HEK293T (cell line): ENCODE measurements at regions not wholly inside any gene's neighbourhood (a gene's known extent, or its start where the extent isn't known, plus 50 kb on each side); places are given as distances from the start of the nearest gene placed in this dataset.

Experiments used
- ARNT ChIP-seq: fragments of 450-650 bp; IDR thresholded peaks from 2 replicates; pipeline ENCODE4 v1.6.1; 2017; ENCODE audit warnings: mild to moderate bottlenecking
- ELF4 ChIP-seq: fragments of 450-650 bp; IDR thresholded peaks from 2 replicates; pipeline ENCODE4 v1.6.1; 2017; ENCODE audit warnings: antibody characterized with exemption
- FOXA1 ChIP-seq: fragments of 450-650 bp; IDR thresholded peaks from 2 replicates; pipeline ENCODE4 v1.6.1; 2016; ENCODE audit warnings: mild to moderate bottlenecking
- FOXK2 ChIP-seq: fragments of 450-650 bp; IDR thresholded peaks from 2 replicates; pipeline ENCODE4 v1.6.1; 2016; ENCODE audit warnings: mild to moderate bottlenecking
- HDGF ChIP-seq: fragments of 450-650 bp; IDR thresholded peaks from 2 replicates; pipeline ENCODE4 v1.6.1; 2017; ENCODE audit warnings: antibody characterized with exemption, borderline replicate concordance
- L3MBTL2 ChIP-seq: fragments of 450-650 bp; conservative IDR thresholded peaks from 2 replicates; pipeline ENCODE4 v1.6.1; 2016; ENCODE audit warnings: mild to moderate bottlenecking
- NFRKB ChIP-seq: fragments of 450-650 bp; IDR thresholded peaks from 2 replicates; pipeline ENCODE4 v1.6.1; 2016; ENCODE audit warnings: mild to moderate bottlenecking, moderate library complexity
- SUZ12 ChIP-seq: fragments of 450-650 bp; IDR thresholded peaks from 2 replicates; pipeline ENCODE4 v1.6.1; 2016; ENCODE audit warnings: mild to moderate bottlenecking
- TF ChIP-seq, protein P1 (sequence below): fragments of 450-650 bp; IDR thresholded peaks from 2 replicates; pipeline ENCODE4 v1.6.1; 2016

DNA sequence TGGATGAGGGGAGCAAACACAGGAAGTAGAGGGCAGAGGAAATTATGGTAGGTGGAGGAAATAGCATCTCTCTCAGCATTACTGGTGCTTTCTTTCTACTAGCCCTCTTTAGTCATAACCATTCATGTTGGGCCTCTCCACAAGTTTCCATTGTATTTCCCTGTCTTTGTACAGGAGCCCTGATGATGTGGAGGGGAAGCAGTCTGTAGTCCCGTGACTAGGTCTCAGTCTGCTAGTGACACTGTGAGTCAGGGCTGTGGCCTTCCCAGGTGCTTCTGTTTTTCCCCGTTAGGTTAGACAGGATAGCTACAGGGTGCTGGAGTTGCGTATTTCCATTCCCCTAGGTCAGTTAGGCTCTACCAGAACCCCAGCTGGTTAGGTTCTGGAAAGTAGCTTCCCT is 82.9 kb upstream of the NAMPT start:
- TF ChIP-seq ARNT, result no peak
- TF ChIP-seq FOXA1, result no peak
- no peak for TF ChIP-seq SUZ12
- no peak for TF ChIP-seq HDGF
- TF ChIP-seq ELF4, result no peak
- TF ChIP-seq FOXK2, result no peak
- no peak for TF ChIP-seq NFRKB
- TF ChIP-seq, protein P1, sequence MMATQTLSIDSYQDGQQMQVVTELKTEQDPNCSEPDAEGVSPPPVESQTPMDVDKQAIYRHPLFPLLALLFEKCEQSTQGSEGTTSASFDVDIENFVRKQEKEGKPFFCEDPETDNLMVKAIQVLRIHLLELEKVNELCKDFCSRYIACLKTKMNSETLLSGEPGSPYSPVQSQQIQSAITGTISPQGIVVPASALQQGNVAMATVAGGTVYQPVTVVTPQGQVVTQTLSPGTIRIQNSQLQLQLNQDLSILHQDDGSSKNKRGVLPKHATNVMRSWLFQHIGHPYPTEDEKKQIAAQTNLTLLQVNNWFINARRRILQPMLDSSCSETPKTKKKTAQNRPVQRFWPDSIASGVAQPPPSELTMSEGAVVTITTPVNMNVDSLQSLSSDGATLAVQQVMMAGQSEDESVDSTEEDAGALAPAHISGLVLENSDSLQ, result no peak
- TF ChIP-seq L3MBTL2, result no peak
